ENCODE measurements at regions not wholly inside any gene's neighbourhood (a gene's known extent, or its start where the extent isn't known, plus 50 kb on each side); places are given as distances from the start of the nearest gene placed in this dataset.

GRCh38 chr5:107217721-107218130 lies 453.0 kb downstream of the EFNA5 start:
- ChIA-PET POLR2A (ENCODE audit: low non-redundant PET) (no interaction called here), CTCF (no interaction called here)
- BruUV-seq (replicated peaks), result no TSS peak
- no peak for DNase-seq (ENCODE audit: low spot score)
- Histone ChIP-seq H3K36me3 (ENCODE audit: insufficient read depth, low read length, poor library complexity, severe bottlenecking) (no peaks in the 10 kb centered on the region), H3K4me1 (ENCODE audit: insufficient read depth, low read length, poor library complexity, severe bottlenecking) (peaks cover 13% of the 10 kb centered on the region), H3K4me3 (ENCODE audit: low read depth, low read length, poor library complexity, severe bottlenecking) (no peak overlapping the region), H3K9me3 (ENCODE audit: low read depth, low read length, poor library complexity, severe bottlenecking) (no peaks in the 10 kb centered on the region), H3K27me3 (replicated peaks; ENCODE audit: insufficient read depth, low read depth, low read length, poor library complexity) (no peaks in the 10 kb centered on the region), H3K27ac (ENCODE audit: low read depth, low read length, poor library complexity, severe bottlenecking) (no peak overlapping the region)
- TF ChIP-seq CTCF (conservative IDR thresholded peaks at IDR 0.05; ENCODE audit: low read depth, low read length) (no peak), EZH2 (IDR thresholded peaks at IDR 0.05; ENCODE audit: borderline replicate concordance, low read depth, low read length, poor library complexity, severe bottlenecking) (no peak)
- intact Hi-C loops (cut with micrococcal nuclease; ENCODE audit: unreplicated experiment), result no loop called here

GRCh38 chr5:107216587-107216986 lies 454.1 kb downstream of the EFNA5 start:
- H3K27me3 ChIP-seq (replicated peaks; ENCODE audit: insufficient read depth, low read depth, low read length, poor library complexity), result no peaks in the 10 kb centered on the region
- no peak for DNase-seq (ENCODE audit: low spot score)
- TF ChIP-seq CTCF (conservative IDR thresholded peaks at IDR 0.05; ENCODE audit: low read depth, low read length) (no peak), EZH2 (IDR thresholded peaks at IDR 0.05; ENCODE audit: borderline replicate concordance, low read depth, low read length, poor library complexity, severe bottlenecking) (no peak)
- H3K4me3 ChIP-seq (ENCODE audit: low read depth, low read length, poor library complexity, severe bottlenecking), result no peak overlapping the region
- intact Hi-C loops (cut with micrococcal nuclease; ENCODE audit: unreplicated experiment), result no loop called here
- CTCF ChIA-PET, result no interaction called here
- no peak overlapping the region for H3K27ac ChIP-seq (ENCODE audit: low read depth, low read length, poor library complexity, severe bottlenecking)
- peaks cover 13% of the 10 kb centered on the region for H3K4me1 ChIP-seq (ENCODE audit: insufficient read depth, low read length, poor library complexity, severe bottlenecking)
- H3K36me3 ChIP-seq (ENCODE audit: insufficient read depth, low read length, poor library complexity, severe bottlenecking), result no peaks in the 10 kb centered on the region
- no peaks in the 10 kb centered on the region for H3K9me3 ChIP-seq (ENCODE audit: low read depth, low read length, poor library complexity, severe bottlenecking)
- BruUV-seq (replicated peaks), result no TSS peak
- POLR2A ChIA-PET (ENCODE audit: low non-redundant PET), result no interaction called here

GRCh38 chr5:107215611-107216010 lies 455.1 kb downstream of the EFNA5 start:
- H3K36me3 ChIP-seq (ENCODE audit: insufficient read depth, low read length, poor library complexity, severe bottlenecking), result no peaks in the 10 kb centered on the region
- H3K4me3 ChIP-seq (ENCODE audit: low read depth, low read length, poor library complexity, severe bottlenecking), result no peak overlapping the region
- no peaks in the 10 kb centered on the region for H3K27me3 ChIP-seq (replicated peaks; ENCODE audit: insufficient read depth, low read depth, low read length, poor library complexity)
- intact Hi-C loops (cut with micrococcal nuclease; ENCODE audit: unreplicated experiment), result no loop called here
- ChIA-PET CTCF (no interaction called here), POLR2A (ENCODE audit: low non-redundant PET) (no interaction called here)
- H3K4me1 ChIP-seq (ENCODE audit: insufficient read depth, low read length, poor library complexity, severe bottlenecking), result peaks cover 13% of the 10 kb centered on the region
- no peak for TF ChIP-seq CTCF (conservative IDR thresholded peaks at IDR 0.05; ENCODE audit: low read depth, low read length)
- no peak for TF ChIP-seq EZH2 (IDR thresholded peaks at IDR 0.05; ENCODE audit: borderline replicate concordance, low read depth, low read length, poor library complexity, severe bottlenecking)
- no peaks in the 10 kb centered on the region for H3K9me3 ChIP-seq (ENCODE audit: low read depth, low read length, poor library complexity, severe bottlenecking)
- peak; percentile 71 for DNase-seq (ENCODE audit: low spot score)
- no TSS peak for BruUV-seq (replicated peaks)
- H3K27ac ChIP-seq (ENCODE audit: low read depth, low read length, poor library complexity, severe bottlenecking), result no peak overlapping the region

Measured in A673 (cell line).